BLaER1 (cell line): ENCODE measurements at regions not wholly inside any gene's neighbourhood (a gene's known extent, or its start where the extent isn't known, plus 50 kb on each side); places are given as distances from the start of the nearest gene placed in this dataset.

Experiments
- H3K27ac ChIP-seq: shearing (Covaris generic); formaldehyde crosslinking; 2 replicates; pipeline ENCODE4 v1.8.1; 2022
- H3K27me3 ChIP-seq: shearing (Covaris generic); formaldehyde crosslinking; 2 replicates; pipeline ENCODE4 v1.8.1; 2022
- H3K36me3 ChIP-seq: shearing (Covaris generic); formaldehyde crosslinking; 2 replicates; pipeline ENCODE4 v1.8.1; 2022
- H3K4me1 ChIP-seq: shearing (Covaris generic); formaldehyde crosslinking; 2 replicates; pipeline ENCODE4 v1.8.1; 2022
- H3K4me2 ChIP-seq: shearing (Covaris generic); formaldehyde crosslinking; 2 replicates; pipeline ENCODE4 v1.8.1; 2022
- H3K4me3 ChIP-seq: shearing (Covaris generic); formaldehyde crosslinking; 2 replicates; pipeline ENCODE4 v1.8.1; 2022
- H3K9ac ChIP-seq: shearing (Covaris generic); formaldehyde crosslinking; 2 replicates; pipeline ENCODE4 v1.8.1; 2022
- H3K9me3 ChIP-seq: shearing (Covaris generic); formaldehyde crosslinking; 2 replicates; pipeline ENCODE4 v1.8.1; 2022
- H4K20me1 ChIP-seq: shearing (Covaris generic); formaldehyde crosslinking; 2 replicates; pipeline ENCODE4 v1.8.1; 2022
- Cebpa-rat ChIP-seq: shearing (Covaris generic); IDR thresholded peaks from 2 replicates; pipeline ENCODE4 v1.8.1; 2022

GRCh38 chr6:41449399-41450245 is 96.6 kb upstream of the FOXP4 start:
- TF ChIP-seq Cebpa-rat: no peak
- Histone ChIP-seq H3K27ac (no peak overlapping the region), H3K36me3 (no peaks in the 10 kb centered on the region), H3K27me3 (peaks cover 6% of the 10 kb centered on the region), H3K9ac (no peak overlapping the region), H4K20me1 (no peaks in the 10 kb centered on the region), H3K4me1 (peaks cover 47% of the 10 kb centered on the region), H3K4me3 (no peak overlapping the region), H3K9me3 (no peaks in the 10 kb centered on the region), H3K4me2 (peak overlapping the region; percentile 83; the same call in 1 of the 2 replicates)

GRCh38 chr6:41450581-41450980 is 95.6 kb upstream of the FOXP4 start:
- H3K9ac ChIP-seq: 0 out of 2 replicates have a peak overlapping the region, but pooled peaks have one; percentile 12
- no peaks in the 10 kb centered on the region for H3K36me3 ChIP-seq
- H3K4me2 ChIP-seq: peak overlapping the region; percentile 83

GRCh38 chr6:41451039-41451438 is 95.1 kb upstream of the FOXP4 start:
- Histone ChIP-seq H3K4me2 (peak overlapping the region; percentile 83), H3K4me3 (peak overlapping the region; percentile 3; the same call in 1 of the 2 replicates), H3K27me3 (no peaks in the 10 kb centered on the region), H3K9ac (0 out of 2 replicates have a peak overlapping the region, but pooled peaks have one; percentile 12), H3K9me3 (no peaks in the 10 kb centered on the region), H3K4me1 (peaks cover 53% of the 10 kb centered on the region), H3K36me3 (no peaks in the 10 kb centered on the region), H3K27ac (no peak overlapping the region), H4K20me1 (no peaks in the 10 kb centered on the region)
- TF ChIP-seq Cebpa-rat: no peak

More at GRCh38 chr6:41450581-41450980, 95.6 kb upstream of the FOXP4 start:
- TF ChIP-seq Cebpa-rat: no peak
- Histone ChIP-seq H3K9me3 (no peaks in the 10 kb centered on the region), H3K27ac (no peak overlapping the region), H3K27me3 (no peaks in the 10 kb centered on the region), H3K4me3 (no peak overlapping the region), H3K4me1 (peaks cover 48% of the 10 kb centered on the region), H4K20me1 (no peaks in the 10 kb centered on the region)

GRCh38 chr6:41451515-41452163 is 94.5 kb upstream of the FOXP4 start:
- Histone ChIP-seq H3K27ac (no peak overlapping the region; the same call in 1 of the 2 replicates), H3K9ac (peak overlapping the region; percentile 12; the same call in 1 of the 2 replicates), H3K4me2 (peak overlapping the region; percentile 83), H3K36me3 (no peaks in the 10 kb centered on the region), H3K4me1 (peaks cover 59% of the 10 kb centered on the region), H4K20me1 (no peaks in the 10 kb centered on the region), H3K9me3 (no peaks in the 10 kb centered on the region), H3K4me3 (peak overlapping the region; percentile 3; the same call in 1 of the 2 replicates), H3K27me3 (no peaks in the 10 kb centered on the region)
- TF ChIP-seq Cebpa-rat: no peak

- H3K9me3 ChIP-seq: no peaks in the 10 kb centered on the region
- H3K27me3 ChIP-seq: no peaks in the 10 kb centered on the region
- H4K20me1 ChIP-seq: no peaks in the 10 kb centered on the region
- peak overlapping the region; percentile 83 for H3K4me2 ChIP-seq
- peaks cover 68% of the 10 kb centered on the region for H3K4me1 ChIP-seq
- no peaks in the 10 kb centered on the region for H3K36me3 ChIP-seq
- no peak overlapping the region for H3K27ac ChIP-seq
- H3K4me3 ChIP-seq: no peak overlapping the region
- no peak overlapping the region for H3K9ac ChIP-seq
- TF ChIP-seq Cebpa-rat: no peak
Observed at GRCh38 chr6:41452763-41453162, 93.4 kb upstream of the FOXP4 start.

GRCh38 chr6:41453244-41453643 is 92.9 kb upstream of the FOXP4 start:
- Histone ChIP-seq H3K9ac (no peak overlapping the region), H3K4me3 (no peak overlapping the region), H3K36me3 (no peaks in the 10 kb centered on the region), H3K4me2 (peak overlapping the region; percentile 83), H3K9me3 (no peaks in the 10 kb centered on the region), H3K27me3 (no peaks in the 10 kb centered on the region), H4K20me1 (no peaks in the 10 kb centered on the region), H3K4me1 (peaks cover 68% of the 10 kb centered on the region), H3K27ac (no peak overlapping the region)
- no peak for TF ChIP-seq Cebpa-rat

- H3K27ac ChIP-seq: no peak overlapping the region
- H3K36me3 ChIP-seq: no peaks in the 10 kb centered on the region
- TF ChIP-seq Cebpa-rat: no peak
- H3K9me3 ChIP-seq: no peaks in the 10 kb centered on the region
- H3K4me1 ChIP-seq: peaks cover 66% of the 10 kb centered on the region
- no peak overlapping the region for H3K4me2 ChIP-seq
- H3K27me3 ChIP-seq: no peaks in the 10 kb centered on the region
- H3K9ac ChIP-seq: no peak overlapping the region
- H4K20me1 ChIP-seq: no peaks in the 10 kb centered on the region
- no peak overlapping the region for H3K4me3 ChIP-seq
Observed at GRCh38 chr6:41454189-41454789, 91.9 kb upstream of the FOXP4 start.

- Histone ChIP-seq H3K4me2 (no peak overlapping the region), H3K4me3 (no peak overlapping the region), H3K36me3 (no peaks in the 10 kb centered on the region), H3K9ac (no peak overlapping the region), H3K27me3 (no peaks in the 10 kb centered on the region), H3K4me1 (peaks cover 55% of the 10 kb centered on the region), H3K27ac (no peak overlapping the region), H3K9me3 (no peaks in the 10 kb centered on the region), H4K20me1 (no peaks in the 10 kb centered on the region)
- no peak for TF ChIP-seq Cebpa-rat
Observed at GRCh38 chr6:41455410-41455809, 90.8 kb upstream of the FOXP4 start.

- peaks cover 51% of the 10 kb centered on the region for H3K4me1 ChIP-seq
- peak overlapping the region; percentile 70 for H3K4me2 ChIP-seq
- TF ChIP-seq Cebpa-rat: no peak
- H3K9me3 ChIP-seq: no peaks in the 10 kb centered on the region
- H3K27ac ChIP-seq: no peak overlapping the region
- no peaks in the 10 kb centered on the region for H4K20me1 ChIP-seq
- H3K4me3 ChIP-seq: no peak overlapping the region
- H3K36me3 ChIP-seq: no peaks in the 10 kb centered on the region
- H3K9ac ChIP-seq: no peak overlapping the region
- no peaks in the 10 kb centered on the region for H3K27me3 ChIP-seq
Observed at GRCh38 chr6:41455818-41456217, 90.4 kb upstream of the FOXP4 start.

- H3K27me3 ChIP-seq: no peaks in the 10 kb centered on the region
- no peak overlapping the region for H3K4me3 ChIP-seq
- TF ChIP-seq Cebpa-rat: no peak
- no peaks in the 10 kb centered on the region for H3K36me3 ChIP-seq
- H3K9me3 ChIP-seq: no peaks in the 10 kb centered on the region
- H3K27ac ChIP-seq: no peak overlapping the region
- no peak overlapping the region for H3K9ac ChIP-seq
- peak overlapping the region; percentile 70 for H3K4me2 ChIP-seq
- H4K20me1 ChIP-seq: no peaks in the 10 kb centered on the region
- H3K4me1 ChIP-seq: peaks cover 36% of the 10 kb centered on the region
Observed at GRCh38 chr6:41457303-41457670, 88.9 kb upstream of the FOXP4 start.
